ENCODE measurements at regions not wholly inside any gene's neighbourhood (a gene's known extent, or its start where the extent isn't known, plus 50 kb on each side); places are given as distances from the start of the nearest gene placed in this dataset.
A peak's percentile ranks its signal among the peaks of the same experiment; 100 is the strongest.
"Not testable (repeated sequence)": the region's sequence is repeated elsewhere in the genome, so short reads cannot be mapped to it uniquely, and the experiment has no call there.

DNA sequence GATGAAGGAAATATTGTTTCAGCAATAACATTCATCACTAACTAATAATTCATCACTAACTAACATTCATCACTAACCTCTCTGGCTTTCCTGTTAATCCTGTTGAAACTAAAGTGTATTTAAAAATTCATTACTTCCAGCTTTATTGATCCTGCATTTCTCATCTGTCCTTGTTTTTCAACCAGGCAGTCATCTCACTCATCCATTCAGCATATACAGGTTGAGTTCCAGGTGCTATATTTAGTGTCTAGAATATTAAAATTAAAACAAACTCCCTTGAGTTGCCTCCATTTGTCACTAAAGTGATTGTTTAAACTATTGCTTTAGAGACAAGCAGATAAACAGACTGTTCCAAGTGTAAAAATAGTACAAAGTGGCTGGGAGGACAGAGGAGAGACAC is 58.1 kb downstream of the ATXN7L3B start:
- no peak for DNase-seq

GRCh38 chr12:74598819-74599218 is 61.2 kb downstream of the ATXN7L3B start:
- no peak for DNase-seq

DNA sequence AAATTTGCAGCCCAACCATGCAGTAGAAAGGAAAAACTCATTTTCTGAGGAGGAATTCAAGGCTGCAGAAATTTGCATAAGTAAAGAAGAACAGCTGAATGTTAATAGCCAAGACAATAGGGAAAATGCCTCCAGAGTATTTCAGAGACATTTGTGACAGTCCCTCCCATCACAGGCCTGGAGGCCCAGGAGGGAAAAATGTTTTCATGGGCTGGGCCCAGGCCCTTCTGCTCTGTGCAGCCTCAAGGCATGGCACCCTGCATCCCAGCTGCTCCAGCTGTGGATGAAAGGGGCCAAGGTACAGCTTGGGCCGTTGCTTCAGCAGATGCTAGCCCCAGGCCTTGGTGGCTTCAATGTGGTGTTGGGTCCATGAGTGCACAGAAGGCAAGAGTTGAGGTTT is 62.3 kb downstream of the ATXN7L3B start:
- no peak for DNase-seq

DNA sequence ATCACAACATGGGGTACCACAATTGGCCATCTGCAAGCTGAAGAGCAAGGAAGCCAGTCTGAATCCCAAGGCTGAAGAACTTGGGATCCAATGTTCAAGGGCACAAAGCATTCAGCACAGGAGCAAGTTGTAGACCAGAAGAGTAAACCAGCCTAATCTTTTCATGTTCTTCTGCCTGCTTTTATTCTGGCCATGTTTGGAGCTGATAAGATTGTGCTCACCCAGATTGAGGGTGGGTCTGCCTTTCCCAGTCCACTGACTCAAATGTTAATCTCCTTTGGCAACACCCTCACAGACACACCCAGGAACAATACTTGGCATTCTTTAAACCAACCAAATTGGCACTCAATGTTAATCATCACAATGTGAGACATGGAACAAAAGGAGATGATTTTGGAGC is 63.2 kb downstream of the ATXN7L3B start:
- DNase-seq = peak; percentile 0

GRCh38 chr12:74602881-74603672 is 65.4 kb downstream of the ATXN7L3B start:
- no peak for DNase-seq

GRCh38 chr12:74608231-74608775 is 70.7 kb downstream of the ATXN7L3B start:
- DNase-seq = no peak

- no peak for DNase-seq
These were observed 73.1 kb downstream of the ATXN7L3B start for GRCh38 chr12:74610711-74611110.

DNA sequence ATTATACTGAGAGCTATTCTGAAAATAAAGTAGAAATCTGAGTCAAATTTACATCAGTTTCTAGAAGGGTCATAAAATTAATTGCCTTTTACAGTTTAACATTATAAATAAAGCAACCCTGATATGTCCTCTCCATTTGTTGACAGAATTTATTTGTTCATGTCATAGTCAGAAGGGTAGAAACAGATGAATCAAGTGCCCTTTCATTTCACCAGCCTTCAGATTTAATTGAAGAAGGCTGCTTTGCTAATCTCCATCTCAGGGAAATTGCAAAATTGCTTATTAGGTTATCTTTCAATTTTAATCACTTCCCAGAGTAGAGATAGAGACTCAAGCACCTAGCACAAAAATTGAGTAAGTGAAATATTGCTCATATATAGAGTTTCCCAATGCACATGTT is 76.8 kb downstream of the ATXN7L3B start:
- no peak for DNase-seq

GRCh38 chr12:74619084-74619483 is 81.4 kb downstream of the ATXN7L3B start:
- DNase-seq = no peak

GRCh38 chr12:74619884-74620283 is 82.2 kb downstream of the ATXN7L3B start:
- no peak for DNase-seq

GRCh38 chr12:74620921-74621320 is 83.3 kb downstream of the ATXN7L3B start:
- no peak for DNase-seq

DNA sequence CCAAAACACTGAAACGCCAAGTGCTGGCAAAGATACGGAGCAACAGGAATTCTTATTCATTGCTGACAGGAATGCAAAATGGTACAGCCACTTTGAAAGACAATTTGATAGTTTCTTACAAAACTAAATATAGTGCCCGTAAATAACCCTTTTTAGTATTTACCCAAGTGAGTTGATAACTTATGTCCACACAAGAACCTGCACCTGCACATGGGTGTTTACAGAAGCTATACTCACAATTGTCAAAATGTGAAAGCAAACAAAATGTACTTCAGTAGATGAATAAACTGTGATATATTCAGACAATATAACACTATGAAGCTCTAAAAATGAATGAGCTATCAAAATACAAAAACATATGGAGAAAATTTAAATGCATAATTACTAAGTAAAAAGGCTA is 86.6 kb downstream of the ATXN7L3B start:
- no peak for DNase-seq

DNA sequence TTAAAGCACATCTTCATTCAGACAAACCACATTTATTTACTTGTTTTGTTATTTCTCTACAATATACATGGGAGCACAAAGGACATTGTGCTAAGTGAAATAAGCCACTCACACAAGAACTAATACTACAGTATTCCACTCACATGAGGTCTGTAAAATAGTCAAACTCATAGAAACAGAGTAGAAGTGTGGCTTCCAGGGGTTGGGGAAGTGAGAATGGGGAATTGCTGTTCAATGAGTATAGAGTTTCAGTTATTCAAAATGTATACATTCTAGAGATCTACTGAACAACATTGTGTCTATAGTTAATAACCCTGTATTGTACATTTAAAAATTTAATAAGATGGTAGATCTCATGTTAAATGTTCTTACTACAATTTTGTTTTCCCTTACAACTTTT is 88.8 kb downstream of the ATXN7L3B start:
- DNase-seq = no peak

DNA sequence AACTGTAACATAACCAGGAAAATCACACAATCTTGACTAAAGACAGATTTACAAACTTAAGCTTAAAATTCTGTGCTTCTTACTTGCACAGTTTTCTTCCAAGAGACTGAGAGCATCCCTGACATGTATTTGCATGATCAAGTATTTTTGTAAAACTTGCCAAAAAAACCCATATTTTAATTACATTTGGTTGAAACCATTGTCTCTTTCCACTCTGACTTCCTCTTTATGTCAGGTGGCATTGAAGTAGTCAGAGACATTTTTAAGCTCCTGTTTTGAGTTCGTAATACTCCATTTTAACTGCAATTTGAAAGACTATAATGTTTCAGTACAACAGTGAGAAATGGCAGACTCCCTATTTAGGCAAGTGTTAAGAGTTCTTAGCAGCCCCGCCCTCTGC is 103.6 kb downstream of the ATXN7L3B start:
- no peak for DNase-seq

DNA sequence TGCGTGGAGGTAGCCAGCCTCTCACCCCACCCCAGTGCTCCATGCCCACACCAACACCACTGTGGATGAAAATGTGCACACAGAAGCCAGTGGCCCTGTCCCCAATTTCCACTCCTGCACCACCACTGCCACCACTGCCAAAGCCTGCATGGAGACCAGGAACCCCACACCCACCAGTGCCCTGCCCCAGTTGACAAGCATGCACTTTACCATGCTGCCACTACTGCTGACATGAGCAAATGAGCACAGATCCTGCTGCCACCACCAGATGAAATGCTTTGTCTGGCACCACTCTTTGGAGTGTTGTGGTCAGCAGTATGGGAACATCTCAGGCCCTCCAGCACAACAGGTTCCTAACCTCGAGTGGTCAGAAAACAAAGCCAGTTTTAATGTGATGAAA is 104.1 kb downstream of the ATXN7L3B start:
- no peak for DNase-seq

DNA sequence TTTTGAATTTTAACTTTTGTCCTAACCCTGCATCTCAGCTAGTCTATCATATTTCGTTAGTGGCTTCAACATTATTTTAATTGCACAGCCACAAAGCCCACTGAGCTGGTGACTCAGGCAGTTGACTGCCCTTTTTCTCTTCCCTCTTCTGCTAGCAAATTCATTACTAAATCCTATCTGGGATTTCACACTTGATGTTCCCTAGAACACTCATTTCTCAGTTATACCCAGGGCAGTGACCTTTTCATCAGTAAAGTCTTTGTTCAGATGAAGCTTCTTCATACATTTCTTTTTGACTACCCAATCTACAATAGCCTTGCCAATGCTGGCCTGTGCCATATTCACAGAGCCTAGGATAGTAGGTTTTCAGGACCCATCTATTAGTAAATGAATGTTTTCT is 107.0 kb downstream of the ATXN7L3B start:
- DNase-seq = no peak

- peak; percentile 13 for DNase-seq
These were observed 109.2 kb downstream of the ATXN7L3B start for GRCh38 chr12:74646831-74647230.

DNA sequence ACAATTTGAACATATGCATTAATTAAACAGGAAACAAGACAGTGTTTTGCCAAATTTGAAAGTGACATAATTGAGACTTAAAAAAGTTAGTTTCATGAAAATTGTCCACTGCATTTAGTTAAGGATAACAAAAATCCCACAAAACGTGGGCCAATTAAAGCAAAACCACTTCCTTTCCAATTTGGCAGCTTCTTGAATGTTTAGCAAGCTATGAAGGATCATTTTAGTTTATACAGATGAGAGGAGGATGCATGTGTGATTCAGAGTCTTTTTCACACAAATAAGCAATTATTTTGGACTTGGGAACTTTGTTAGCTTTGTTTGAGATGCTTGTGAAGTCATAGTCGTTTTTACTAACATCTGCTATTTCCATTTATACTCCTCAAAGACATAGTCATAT is 109.6 kb downstream of the ATXN7L3B start:
- DNase-seq = no peak

DNA sequence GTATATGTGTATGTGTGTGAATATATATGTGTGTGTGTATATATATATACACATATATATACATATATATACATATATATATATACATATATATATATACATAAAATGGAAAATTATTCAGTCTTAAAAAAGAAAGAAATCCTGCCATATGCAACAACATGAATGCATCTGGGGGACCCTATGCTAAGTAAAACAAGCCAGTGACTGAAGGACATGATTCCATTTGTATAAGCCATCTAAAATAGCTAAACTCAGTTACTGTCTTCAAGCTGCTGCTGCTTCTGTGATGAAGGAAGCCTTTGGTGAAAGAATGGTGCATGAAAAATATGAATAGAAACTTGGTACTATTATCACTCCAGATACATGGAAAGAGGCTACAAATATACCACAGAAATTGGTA is 118.6 kb downstream of the ATXN7L3B start:
- no peak for DNase-seq

DNA sequence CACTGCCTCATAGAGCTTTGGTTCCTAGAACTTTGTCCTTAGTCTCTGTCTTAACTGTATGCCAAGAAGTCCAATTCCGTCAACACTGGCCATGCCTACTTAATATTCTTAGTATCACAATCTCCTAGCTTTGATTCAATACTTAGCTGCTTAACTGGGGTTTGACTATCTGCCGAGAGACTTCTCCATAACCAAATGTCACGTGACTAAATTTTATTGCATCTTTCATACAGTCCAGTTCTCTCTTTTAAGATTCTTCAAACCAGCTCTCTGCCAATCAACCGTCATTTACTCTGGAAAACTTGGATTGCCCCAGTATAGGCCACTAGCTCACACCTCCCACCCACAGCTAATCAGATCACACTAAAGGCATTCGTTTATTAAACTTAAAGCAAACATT is 122.8 kb downstream of the ATXN7L3B start:
- no peak for DNase-seq

- no peak for DNase-seq
These were observed 126.3 kb downstream of the ATXN7L3B start for GRCh38 chr12:74663958-74664357.

DNA sequence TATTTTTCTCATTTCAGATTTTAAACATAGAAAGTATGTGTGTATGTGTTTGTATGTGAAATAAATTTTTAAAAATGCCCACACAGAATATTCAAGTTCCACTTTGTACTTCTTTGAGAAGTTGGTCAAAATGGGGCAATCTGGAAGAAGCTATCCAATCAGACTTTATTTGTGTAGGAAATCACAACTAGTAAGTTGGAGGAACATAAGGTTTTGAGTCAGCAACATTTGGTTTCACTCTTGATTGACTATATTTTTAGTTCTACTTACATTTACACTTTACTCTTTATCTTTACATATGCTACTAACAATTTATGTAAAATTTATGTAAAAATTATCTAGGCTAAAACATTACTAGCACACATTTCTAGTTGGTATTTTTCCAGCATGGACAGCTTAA is 128.1 kb downstream of the ATXN7L3B start:
- no peak for DNase-seq

- DNase-seq = no peak
These were observed 133.8 kb downstream of the ATXN7L3B start for GRCh38 chr12:74671421-74671820.

DNA sequence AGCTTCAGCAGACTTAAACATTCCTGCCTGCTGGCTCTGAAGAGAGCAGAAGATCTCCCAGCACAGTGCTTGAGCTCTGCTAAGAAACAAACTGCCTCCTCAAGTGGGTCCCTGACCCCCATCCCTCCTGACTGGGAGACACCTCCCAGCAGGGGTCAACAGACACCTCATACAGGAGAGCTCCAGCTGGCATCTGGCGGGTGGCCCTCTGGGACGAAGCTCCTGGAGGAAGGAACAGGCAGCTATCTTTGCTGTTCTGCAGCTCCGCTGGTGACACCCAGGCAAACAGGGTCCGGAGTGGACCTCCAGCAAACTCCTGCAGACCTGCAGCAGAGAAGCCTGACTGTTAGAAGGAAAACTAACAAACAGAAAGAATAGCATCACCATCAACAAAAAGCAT is 139.3 kb downstream of the ATXN7L3B start:
- not testable (repeated sequence) for DNase-seq

DNA sequence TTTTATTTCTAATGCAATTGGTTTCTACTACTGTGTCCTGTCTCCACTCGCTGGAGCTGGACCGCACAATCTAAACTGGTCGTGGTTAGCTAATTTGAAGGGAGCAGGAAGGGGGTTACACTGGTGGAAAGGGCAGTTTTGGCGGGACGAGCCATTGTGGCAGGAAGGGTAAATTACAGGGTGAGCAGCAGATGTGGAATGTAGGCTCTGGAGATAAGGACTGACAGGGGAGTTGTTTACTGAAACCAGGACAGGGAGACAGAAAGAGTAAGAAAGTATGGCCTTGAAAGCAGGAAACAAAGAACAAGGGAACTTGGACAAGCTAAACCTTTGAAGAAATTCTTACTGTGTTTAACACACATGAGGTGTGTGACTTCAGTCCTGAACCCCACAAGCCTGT is 147.8 kb downstream of the ATXN7L3B start:
- DNase-seq = no peak
